ENCODE measurements at regions not wholly inside any gene's neighbourhood (a gene's known extent, or its start where the extent isn't known, plus 50 kb on each side); places are given as distances from the start of the nearest gene placed in this dataset.

DNA sequence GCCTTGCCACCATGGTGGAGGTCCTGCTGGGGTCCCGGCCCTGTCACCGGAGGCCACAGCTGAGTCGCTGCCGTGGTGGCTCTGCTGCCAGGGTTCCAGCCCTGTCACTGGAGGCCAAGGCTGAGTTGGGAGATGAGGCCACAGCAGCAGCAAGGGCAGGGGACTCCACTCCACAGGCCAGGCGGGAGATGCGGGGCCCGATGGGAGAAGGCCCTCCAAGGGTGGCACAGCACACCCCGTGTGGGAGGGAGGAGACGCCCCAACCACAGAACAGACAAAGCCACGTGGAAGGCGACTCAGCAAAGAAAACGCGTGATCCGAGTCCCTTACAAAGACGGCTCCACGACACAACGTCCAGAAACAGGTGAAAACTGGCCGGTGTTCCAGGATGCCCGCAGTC lies 159.3 kb downstream of the BRD1 start:
- DNase-seq: no peak
- no peaks in the 10 kb centered on the region for H3K36me3 ChIP-seq (replicated peaks; ENCODE audit: insufficient read depth, low read length)
- H3K4me3 ChIP-seq (ENCODE audit: low read length): no peak overlapping the region
- no peak overlapping the region for H2AFZ ChIP-seq (ENCODE audit: low read length)
- no peaks in the 10 kb centered on the region for H3K4me1 ChIP-seq (ENCODE audit: low read length)
- H3F3A ChIP-seq (ENCODE audit: insufficient read depth, low read length): no peaks in the 10 kb centered on the region
- no peaks in the 10 kb centered on the region for H3K79me2 ChIP-seq (ENCODE audit: low read length)
- no peak overlapping the region for H3K9ac ChIP-seq (ENCODE audit: low read length)
- TF ChIP-seq EZH2 (optimal IDR thresholded peaks at IDR 0.05; ENCODE audit: low read depth, low read length): no peak
- no peak for TF ChIP-seq CTCF (IDR thresholded peaks at IDR 0.05; ENCODE audit: low read length)
- TF ChIP-seq EZH2phosphoT487 (IDR thresholded peaks at IDR 0.05; ENCODE audit: low read length): no peak
- no peak overlapping the region for H3K4me2 ChIP-seq (ENCODE audit: low read depth, low read length)
- H3K9me2 ChIP-seq (replicated peaks; ENCODE audit: insufficient read depth, low read length): no peaks in the 10 kb centered on the region
- H4K20me1 ChIP-seq (ENCODE audit: insufficient read depth, low read length): no peaks in the 10 kb centered on the region
- H3K27ac ChIP-seq (ENCODE audit: low read length): no peak overlapping the region
- H3K27me3 ChIP-seq (replicated peaks; ENCODE audit: insufficient read depth, low read length): peaks cover 64% of the 10 kb centered on the region
- no peaks in the 10 kb centered on the region for H3K9me3 ChIP-seq (replicated peaks; ENCODE audit: insufficient read depth, low read length)

DNA sequence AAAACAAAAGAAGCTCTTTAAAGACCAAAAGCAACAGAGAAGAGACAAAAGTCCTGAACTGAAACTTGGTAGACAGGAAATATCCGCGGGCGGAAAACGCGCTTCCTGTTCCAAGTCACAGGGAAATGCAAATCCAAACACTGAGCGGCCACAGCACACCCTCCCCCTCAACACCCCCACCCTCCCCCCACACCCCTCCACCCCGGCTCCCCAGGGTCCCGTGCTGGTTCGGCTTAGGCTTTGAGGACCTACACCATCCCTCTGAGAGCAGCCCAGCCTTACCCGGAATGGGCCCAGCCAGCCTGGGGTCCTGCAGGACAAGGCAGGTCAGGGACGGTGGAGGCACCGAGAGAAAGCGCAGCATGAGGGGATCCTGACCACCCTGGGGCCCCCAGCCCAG lies 160.4 kb downstream of the BRD1 start:
- Histone ChIP-seq H3K4me1 (ENCODE audit: low read length) (no peaks in the 10 kb centered on the region), H3K9me2 (replicated peaks; ENCODE audit: insufficient read depth, low read length) (no peaks in the 10 kb centered on the region), H3F3A (ENCODE audit: insufficient read depth, low read length) (no peaks in the 10 kb centered on the region), H2AFZ (ENCODE audit: low read length) (no peak overlapping the region), H3K36me3 (replicated peaks; ENCODE audit: insufficient read depth, low read length) (no peaks in the 10 kb centered on the region), H3K27ac (ENCODE audit: low read length) (no peak overlapping the region), H3K79me2 (ENCODE audit: low read length) (no peaks in the 10 kb centered on the region), H4K20me1 (ENCODE audit: insufficient read depth, low read length) (no peaks in the 10 kb centered on the region), H3K9ac (ENCODE audit: low read length) (no peak overlapping the region), H3K27me3 (replicated peaks; ENCODE audit: insufficient read depth, low read length) (peaks cover 71% of the 10 kb centered on the region), H3K9me3 (replicated peaks; ENCODE audit: insufficient read depth, low read length) (no peaks in the 10 kb centered on the region), H3K4me2 (ENCODE audit: low read depth, low read length) (no peak overlapping the region), H3K4me3 (ENCODE audit: low read length) (no peak overlapping the region)
- TF ChIP-seq EZH2 (optimal IDR thresholded peaks at IDR 0.05; ENCODE audit: low read depth, low read length) (no peak), EZH2phosphoT487 (IDR thresholded peaks at IDR 0.05; ENCODE audit: low read length) (no peak), CTCF (IDR thresholded peaks at IDR 0.05; ENCODE audit: low read length) (no peak)
- no peak for DNase-seq

DNA sequence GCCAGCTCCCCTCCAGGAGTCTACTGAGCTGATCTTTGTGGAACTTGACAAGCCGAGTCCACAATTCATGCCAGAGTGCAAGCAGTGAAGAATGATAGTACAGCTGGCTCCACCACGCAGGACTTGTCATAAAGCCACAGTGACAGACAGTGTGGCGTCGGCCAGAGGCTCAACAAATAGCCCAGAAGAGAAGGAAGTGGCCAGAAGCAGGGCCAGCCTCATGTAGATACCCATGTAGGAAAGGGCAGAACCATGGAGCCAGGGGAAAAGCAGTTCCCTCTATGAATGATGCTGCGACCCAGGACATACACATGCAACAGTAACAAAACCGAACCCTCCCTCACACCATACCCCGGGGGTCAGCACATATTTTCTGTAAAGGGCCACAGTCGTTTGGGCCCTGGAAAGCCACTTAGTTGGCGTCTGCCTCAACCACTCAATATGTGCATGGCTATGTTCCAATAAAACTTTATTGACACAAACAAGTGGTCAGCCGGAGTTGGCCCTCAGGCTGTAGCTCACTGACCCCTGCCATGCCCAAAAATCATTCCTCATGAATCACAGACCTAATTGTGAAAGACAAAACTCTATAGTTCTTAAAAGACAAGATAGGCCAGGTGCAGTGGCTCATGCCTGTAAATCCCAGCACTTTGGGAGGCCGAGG lies 161.4 kb downstream of the BRD1 start:
- Histone ChIP-seq H3K4me2 (ENCODE audit: low read depth, low read length) (no peak overlapping the region), H3K4me3 (ENCODE audit: low read length) (no peak overlapping the region)

More for the DNA sequence above, 161.4 kb downstream of the BRD1 start:
- no peak for DNase-seq
- peaks cover 62% of the 10 kb centered on the region for H3K27me3 ChIP-seq (replicated peaks; ENCODE audit: insufficient read depth, low read length)
- no peak overlapping the region for H3K9ac ChIP-seq (ENCODE audit: low read length)
- no peaks in the 10 kb centered on the region for H3K9me3 ChIP-seq (replicated peaks; ENCODE audit: insufficient read depth, low read length)
- H3K36me3 ChIP-seq (replicated peaks; ENCODE audit: insufficient read depth, low read length): no peaks in the 10 kb centered on the region
- no peaks in the 10 kb centered on the region for H3F3A ChIP-seq (ENCODE audit: insufficient read depth, low read length)
- H4K20me1 ChIP-seq (ENCODE audit: insufficient read depth, low read length): no peaks in the 10 kb centered on the region
- no peak overlapping the region for H3K27ac ChIP-seq (ENCODE audit: low read length)
- TF ChIP-seq CTCF (IDR thresholded peaks at IDR 0.05; ENCODE audit: low read length) (no peak), EZH2 (optimal IDR thresholded peaks at IDR 0.05; ENCODE audit: low read depth, low read length) (no peak), EZH2phosphoT487 (IDR thresholded peaks at IDR 0.05; ENCODE audit: low read length) (no peak)
- no peaks in the 10 kb centered on the region for H3K79me2 ChIP-seq (ENCODE audit: low read length)
- H3K4me1 ChIP-seq (ENCODE audit: low read length): no peaks in the 10 kb centered on the region
- no peaks in the 10 kb centered on the region for H3K9me2 ChIP-seq (replicated peaks; ENCODE audit: insufficient read depth, low read length)
- no peak overlapping the region for H2AFZ ChIP-seq (ENCODE audit: low read length)

Data from MM.1S (cell line).